ENCODE measurements at regions not wholly inside any gene's neighbourhood (a gene's known extent, or its start where the extent isn't known, plus 50 kb on each side); places are given as distances from the start of the nearest gene placed in this dataset.

DNA sequence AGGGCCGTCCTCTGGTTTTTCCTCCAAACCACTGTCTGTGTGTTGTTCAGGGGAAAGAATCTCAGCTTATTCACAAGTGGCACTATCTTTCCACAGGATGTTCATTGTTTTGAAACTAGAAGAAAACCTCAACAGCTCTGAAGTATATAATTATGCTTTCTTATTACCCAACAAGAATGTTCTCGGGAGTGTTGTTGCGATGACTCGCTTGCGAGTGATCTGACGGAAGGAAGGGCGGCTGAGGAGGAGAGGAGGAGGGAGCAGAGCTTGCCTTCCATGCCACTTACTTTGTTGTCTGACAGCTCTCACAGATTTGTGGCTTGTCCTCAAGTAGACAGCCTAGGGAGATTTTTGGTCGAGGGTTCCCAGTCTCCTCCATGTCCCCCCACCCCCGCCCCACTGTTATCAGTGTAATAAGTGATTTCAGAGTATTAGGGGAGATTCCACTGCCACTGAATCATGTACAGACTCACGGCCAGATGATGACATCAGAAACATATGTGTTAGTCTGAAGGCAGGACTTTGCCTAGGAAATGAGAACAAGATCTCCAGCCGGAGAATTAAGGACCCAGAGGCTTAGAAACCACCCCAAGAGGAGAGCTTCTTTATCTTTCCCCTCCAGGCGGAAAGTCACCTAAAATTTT lies 80.7 kb upstream of the CCN6 start:
- FAIRE-seq (peak; percentile 84), DNase-seq (ENCODE audit: insufficient read length, low spot score) (peak; percentile 21)
- TF ChIP-seq POLR2A (IDR thresholded peaks at IDR 0.05; ENCODE audit: low read depth, low read length) = no peak

- TF ChIP-seq POLR2A (IDR thresholded peaks at IDR 0.05; ENCODE audit: low read depth, low read length) = no peak
- DNase-seq (ENCODE audit: insufficient read length, low spot score) = no peak
- no peak for FAIRE-seq
Measured at GRCh38 chr6:111973927-111974639, 79.8 kb upstream of the CCN6 start.

- TF ChIP-seq POLR2A (IDR thresholded peaks at IDR 0.05; ENCODE audit: low read depth, low read length) = no peak
Measured at GRCh38 chr6:111975466-111975865, 78.4 kb upstream of the CCN6 start.

GRCh38 chr6:111976139-111976538 lies 77.8 kb upstream of the CCN6 start:
- no peak for FAIRE-seq
- DNase-seq (ENCODE audit: insufficient read length, low spot score) = no peak
- TF ChIP-seq POLR2A (IDR thresholded peaks at IDR 0.05; ENCODE audit: low read depth, low read length) = no peak

More at GRCh38 chr6:111975466-111975865, 78.4 kb upstream of the CCN6 start:
- FAIRE-seq = no peak
- DNase-seq (ENCODE audit: insufficient read length, low spot score) = no peak

DNA sequence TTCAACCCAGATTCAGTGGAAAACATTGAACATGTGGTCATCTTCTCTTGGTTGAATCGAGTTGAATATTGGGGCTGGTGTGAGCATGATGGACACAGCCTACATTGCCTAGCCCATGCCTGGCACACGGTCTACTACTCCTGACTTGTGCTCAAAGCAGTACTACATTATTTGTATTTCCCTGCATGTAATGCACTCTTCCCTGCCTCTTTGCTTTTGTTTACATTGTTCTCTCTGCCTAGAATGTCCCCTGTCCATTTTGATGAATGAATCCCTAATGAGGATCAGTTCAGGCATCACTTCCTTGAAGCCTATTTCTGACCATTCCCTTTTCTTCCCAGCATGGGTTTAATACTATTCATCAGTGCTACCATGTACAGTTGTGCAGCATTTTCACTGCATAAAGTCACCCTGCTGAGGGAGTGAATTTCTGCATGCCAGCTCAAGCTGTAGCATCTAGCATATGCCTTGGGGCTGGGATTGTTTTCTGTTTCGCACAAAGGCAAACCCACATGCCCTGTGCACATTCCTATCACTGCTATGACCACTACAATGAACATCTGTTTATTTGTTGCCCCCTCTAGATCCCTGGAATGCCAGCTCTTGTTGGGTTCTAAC lies 75.3 kb upstream of the CCN6 start:
- TF ChIP-seq POLR2A (IDR thresholded peaks at IDR 0.05; ENCODE audit: low read depth, low read length) = no peak

GRCh38 chr6:111979633-111980032 lies 74.3 kb upstream of the CCN6 start:
- FAIRE-seq (no peak), DNase-seq (ENCODE audit: insufficient read length, low spot score) (no peak)
- TF ChIP-seq POLR2A (IDR thresholded peaks at IDR 0.05; ENCODE audit: low read depth, low read length) = no peak

More for the DNA sequence above, 75.3 kb upstream of the CCN6 start:
- FAIRE-seq (no peak), DNase-seq (ENCODE audit: insufficient read length, low spot score) (no peak)

DNA sequence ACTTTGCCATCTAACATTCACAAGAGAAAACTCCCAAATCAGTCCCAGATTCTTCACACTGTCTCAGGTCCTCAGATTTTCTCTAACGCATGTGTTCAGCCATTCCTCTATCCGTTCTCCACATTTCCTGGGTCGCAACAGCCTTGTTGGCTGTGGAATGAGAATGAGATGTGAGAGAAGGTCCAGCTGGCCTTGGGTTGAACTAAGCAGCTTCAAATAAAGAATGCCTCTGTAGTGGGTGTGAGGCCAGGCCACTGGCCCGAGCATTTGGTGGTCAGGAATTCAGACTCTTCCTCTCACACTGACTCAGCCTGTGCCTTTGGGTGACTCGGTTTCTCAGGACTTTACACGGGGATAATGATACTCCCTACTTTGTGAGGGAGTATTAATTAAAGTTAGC lies 73.8 kb upstream of the CCN6 start:
- FAIRE-seq = no peak
- DNase-seq (ENCODE audit: insufficient read length, low spot score) = no peak
- no peak for TF ChIP-seq POLR2A (IDR thresholded peaks at IDR 0.05; ENCODE audit: low read depth, low read length)

- no peak for TF ChIP-seq POLR2A (IDR thresholded peaks at IDR 0.05; ENCODE audit: low read depth, low read length)
- DNase-seq (ENCODE audit: insufficient read length, low spot score) = no peak
Measured at GRCh38 chr6:111980971-111981840, 72.7 kb upstream of the CCN6 start.

DNA sequence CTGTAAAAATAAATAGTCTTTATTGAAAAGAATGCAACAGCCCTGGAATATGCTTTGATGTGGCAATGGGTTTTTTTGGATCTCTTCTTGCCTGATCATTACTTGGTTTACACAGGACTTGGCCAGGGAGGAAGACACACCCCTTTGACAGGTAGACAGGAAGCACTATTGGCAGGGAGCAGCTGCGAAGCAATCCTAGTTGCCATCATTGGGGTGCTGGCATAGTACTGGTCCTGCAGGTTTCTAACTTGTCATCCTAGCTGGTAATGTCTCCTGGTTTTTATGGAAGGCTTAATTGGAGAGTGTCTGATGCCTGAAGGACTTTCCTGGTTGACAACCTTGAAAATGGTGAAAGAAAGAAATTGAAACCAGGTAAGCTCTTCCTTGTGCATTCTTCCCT lies 71.2 kb upstream of the CCN6 start:
- DNase-seq (ENCODE audit: insufficient read length, low spot score) (no peak), FAIRE-seq (no peak)
- no peak for TF ChIP-seq POLR2A (IDR thresholded peaks at IDR 0.05; ENCODE audit: low read depth, low read length)

More at GRCh38 chr6:111980971-111981840, 72.7 kb upstream of the CCN6 start:
- no peak for FAIRE-seq

GRCh38 chr6:111983193-111983592 lies 70.7 kb upstream of the CCN6 start:
- no peak for FAIRE-seq

DNA sequence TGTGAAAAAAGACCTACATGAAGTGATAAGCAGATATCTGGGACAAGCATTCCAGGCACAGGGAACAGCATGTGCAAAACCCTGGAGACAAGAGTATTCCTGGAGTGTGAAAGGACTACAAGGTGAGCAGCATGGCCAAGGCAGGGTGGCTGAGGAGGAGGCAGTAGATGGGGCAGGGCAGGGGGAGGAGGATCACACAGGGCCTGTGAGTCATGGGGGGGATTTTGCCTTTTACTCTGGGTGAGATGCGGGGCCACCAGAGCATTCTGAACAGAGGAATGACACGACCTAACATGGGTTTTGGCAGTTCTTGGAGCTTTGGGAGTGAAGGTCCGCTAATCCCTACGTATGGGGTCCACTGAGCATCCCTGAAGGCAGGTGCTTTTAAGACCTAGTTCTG lies 69.8 kb upstream of the CCN6 start:
- DNase-seq (ENCODE audit: insufficient read length, low spot score) (no peak), FAIRE-seq (no peak)
- no peak for TF ChIP-seq POLR2A (IDR thresholded peaks at IDR 0.05; ENCODE audit: low read depth, low read length)

More at GRCh38 chr6:111983193-111983592, 70.7 kb upstream of the CCN6 start:
- no peak for DNase-seq (ENCODE audit: insufficient read length, low spot score)
- no peak for TF ChIP-seq POLR2A (IDR thresholded peaks at IDR 0.05; ENCODE audit: low read depth, low read length)

- FAIRE-seq (no peak), DNase-seq (ENCODE audit: insufficient read length, low spot score) (no peak)
- TF ChIP-seq POLR2A (IDR thresholded peaks at IDR 0.05; ENCODE audit: low read depth, low read length) = no peak
Measured at GRCh38 chr6:111984516-111985201, 69.2 kb upstream of the CCN6 start.

- TF ChIP-seq POLR2A (IDR thresholded peaks at IDR 0.05; ENCODE audit: low read depth, low read length) = no peak
- DNase-seq (ENCODE audit: insufficient read length, low spot score) (peak; percentile 14), FAIRE-seq (peak; percentile 41)
Measured at GRCh38 chr6:111985202-111985731, 68.6 kb upstream of the CCN6 start.

Measured in H54 (cell line).